Fibroblast of skin of left quadriceps (primary cell): ENCODE measurements at regions not wholly inside any gene's neighbourhood (a gene's known extent, or its start where the extent isn't known, plus 50 kb on each side); places are given as distances from the start of the nearest gene placed in this dataset.
A peak's percentile ranks its signal among the peaks of the same experiment; 100 is the strongest.

Experiments used
- DNase-seq, 2 experiments: peaks; one replicate each; pipeline ENCODE4 v3.0.0-alpha.2; 2013; ENCODE audit warnings: low read depth in 2 of 2

DNA sequence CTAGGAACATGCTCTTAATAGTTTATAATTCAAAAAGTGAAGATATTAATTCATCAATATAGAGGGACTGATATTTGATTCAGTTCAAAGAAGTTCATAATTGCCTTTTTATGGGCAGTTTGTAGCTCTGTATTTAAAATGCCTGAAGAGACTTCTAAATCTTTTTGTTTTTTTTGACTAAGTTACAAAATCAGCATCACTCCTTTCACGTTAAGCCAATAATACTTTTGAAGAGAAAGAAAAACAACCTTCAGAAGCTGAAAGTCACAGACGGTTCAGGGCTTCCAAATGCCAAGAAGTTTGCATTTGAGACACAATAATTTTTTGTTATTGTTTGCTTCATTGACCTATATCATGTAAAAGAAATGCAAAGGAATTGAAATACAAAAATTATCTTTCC, 394.6 kb upstream of the NR2F2 start:
- no peak for DNase-seq

DNA sequence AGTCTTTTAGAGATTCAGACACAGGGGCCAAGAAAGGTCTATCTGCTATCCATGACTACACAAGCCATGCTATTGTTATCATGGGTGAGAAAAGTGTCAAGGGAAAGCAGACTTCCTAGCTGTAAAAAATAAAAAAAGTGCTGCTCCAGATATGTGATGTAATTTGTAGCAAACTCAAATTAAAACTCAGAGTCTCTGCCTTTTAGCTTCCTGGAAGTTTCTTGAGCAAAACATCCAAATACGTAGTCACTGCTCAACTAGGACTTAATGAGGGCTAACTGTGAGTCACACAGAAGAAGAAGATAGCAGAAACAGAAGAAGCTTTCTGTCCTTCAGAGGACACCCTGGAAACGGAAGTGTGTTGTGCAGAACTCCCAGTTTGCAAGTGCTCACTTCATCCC, 393.4 kb upstream of the NR2F2 start:
- DNase-seq = no peak

DNA sequence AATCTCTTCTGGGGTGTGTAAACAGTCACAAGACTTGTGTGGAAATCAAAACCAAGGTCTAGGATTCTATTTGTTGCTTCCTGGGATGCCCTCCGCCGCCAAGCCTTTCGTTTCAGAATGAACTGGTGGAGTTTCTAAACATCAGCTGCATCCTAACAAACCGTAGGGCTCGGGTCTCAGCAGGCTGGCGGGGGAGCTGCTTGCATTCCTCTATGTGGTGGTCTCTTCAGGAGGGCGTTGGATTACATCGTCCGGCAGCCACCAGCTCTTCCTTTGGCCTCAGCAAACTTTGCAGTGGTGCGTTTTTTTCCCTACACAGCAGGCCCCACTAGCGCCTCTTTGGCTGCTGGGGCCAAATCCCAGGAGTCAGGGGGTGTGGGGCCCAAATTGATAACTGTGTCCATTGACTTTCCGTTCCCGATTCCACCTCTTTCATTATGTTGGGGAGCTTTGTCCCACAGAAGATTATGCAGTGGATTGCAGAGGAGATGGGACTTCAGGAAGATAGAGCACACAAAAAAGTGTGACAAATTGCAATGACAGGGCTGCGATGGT, 390.0 kb upstream of the NR2F2 start:
- no peak for DNase-seq

DNA sequence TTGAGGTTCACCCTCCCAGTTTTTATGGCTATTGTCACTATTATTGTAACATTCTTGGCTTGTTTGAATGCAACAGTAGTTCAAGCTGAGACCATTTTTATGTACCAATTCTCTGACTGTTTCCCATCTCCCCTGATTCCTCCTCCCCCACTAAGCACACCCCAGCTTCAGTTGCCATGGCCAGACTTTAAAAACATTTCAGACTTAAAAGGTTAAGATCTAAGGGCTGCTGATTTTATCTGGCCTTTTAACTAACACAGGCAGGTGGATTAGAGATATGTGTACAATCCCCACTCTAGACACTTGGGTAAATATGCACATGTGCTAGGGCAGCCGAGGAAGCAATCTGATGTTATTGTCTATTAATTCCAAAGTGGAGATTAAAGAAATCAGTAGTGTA, 386.3 kb upstream of the NR2F2 start:
- DNase-seq = no peak

DNA sequence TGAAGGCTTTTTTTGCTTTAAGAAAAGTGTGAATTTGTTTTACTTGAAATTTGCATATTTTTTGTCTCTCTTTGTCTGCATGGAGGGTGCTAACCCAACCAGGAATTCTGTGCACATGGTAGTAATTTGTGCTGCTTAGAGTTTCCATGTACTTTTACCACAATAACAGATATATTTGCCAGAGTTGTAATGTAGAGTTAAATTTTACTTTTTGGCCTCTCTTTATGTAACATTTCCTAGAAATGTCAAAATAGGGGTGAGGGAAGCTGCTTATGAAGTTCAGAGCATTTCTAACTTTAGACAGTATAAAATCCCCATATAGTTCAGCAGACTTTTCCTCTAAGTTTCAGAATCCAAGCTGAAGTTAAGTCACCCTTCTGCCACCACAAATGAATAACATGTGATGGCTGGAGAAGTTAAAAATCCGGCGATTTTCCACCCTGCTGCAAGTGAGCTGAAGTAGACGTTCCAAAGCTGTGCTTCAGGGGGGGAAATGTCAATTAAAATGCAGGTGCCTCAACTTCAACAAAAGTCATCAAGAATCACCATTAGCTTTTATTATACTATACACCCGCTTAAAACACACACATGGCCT, 385.7 kb upstream of the NR2F2 start:
- DNase-seq = no peak

DNA sequence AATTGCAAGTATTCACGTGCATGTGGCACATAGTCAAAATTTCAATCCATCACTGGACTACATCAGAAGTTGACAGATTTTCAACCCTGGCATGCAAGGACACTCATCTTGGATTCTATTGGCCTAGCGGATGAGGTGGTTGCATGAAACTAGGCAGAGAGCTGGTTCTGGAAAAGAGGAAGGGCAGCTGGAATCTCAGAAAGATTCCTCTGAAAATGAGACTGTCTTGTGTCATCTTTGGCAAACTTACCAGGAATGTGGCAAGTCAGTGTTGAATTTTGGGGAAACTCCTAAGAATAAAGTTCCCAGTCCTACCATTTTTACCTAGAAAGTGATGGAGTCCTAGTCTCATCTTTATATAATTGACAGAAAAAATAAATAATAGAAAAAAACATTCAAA, 384.3 kb upstream of the NR2F2 start:
- DNase-seq = no peak

DNA sequence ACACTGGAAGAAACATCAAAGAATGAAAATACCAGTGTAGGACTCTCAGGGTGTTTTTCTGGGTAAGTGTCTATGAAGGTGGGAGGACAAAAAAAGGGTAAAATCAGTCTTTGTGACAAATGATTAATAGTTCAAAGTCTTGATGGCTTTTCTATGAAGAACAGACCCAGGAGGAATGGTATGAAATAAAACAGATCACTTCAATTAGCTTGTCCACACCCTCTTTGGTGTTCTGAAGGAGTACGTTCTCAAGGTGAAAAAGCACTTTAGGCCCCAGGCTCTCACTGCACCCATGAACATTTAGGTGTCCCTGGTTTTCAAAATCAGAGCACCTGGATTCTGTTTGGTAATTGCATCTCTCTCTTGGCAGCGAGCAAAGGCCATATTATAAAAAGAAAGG, 383.6 kb upstream of the NR2F2 start:
- no peak for DNase-seq

DNA sequence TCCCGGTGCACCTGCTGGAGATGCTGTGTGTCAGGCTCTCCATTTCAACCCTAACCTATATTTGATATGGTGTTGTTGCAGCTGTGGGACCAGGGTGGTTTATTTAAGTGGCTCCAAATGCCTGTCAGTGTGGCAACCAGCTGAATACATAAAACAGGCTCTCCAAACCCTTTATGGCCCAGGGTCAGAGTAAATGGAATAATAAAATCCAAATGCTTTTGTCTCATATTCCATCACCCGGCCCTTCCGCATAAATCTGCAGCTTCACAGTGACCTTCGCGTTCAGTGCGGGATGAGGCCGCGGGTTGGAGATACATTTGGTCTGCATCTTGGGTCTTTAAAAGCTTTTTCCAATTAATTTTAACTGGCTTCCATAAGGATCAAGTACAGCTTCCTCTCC, 382.1 kb upstream of the NR2F2 start:
- no peak for DNase-seq

DNA sequence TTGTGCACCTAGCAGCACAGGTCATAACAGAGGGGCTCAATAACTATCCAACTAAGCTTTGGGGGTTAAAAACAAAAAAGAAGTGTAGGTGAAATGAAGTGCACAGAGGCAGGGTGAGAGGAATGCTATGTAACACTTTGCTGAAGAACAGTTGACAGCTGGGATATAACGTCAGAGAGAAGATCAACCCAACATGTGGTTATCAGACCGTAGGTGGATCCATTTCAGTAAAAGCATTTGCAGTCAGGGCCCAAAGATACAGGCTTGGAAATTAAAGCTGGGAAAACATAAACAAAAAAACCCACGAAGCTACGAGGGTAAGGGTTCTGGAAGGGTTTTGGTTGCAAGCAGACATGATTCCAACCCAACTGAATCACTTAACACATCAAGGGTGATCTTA, 377.5 kb upstream of the NR2F2 start:
- no peak for DNase-seq

DNA sequence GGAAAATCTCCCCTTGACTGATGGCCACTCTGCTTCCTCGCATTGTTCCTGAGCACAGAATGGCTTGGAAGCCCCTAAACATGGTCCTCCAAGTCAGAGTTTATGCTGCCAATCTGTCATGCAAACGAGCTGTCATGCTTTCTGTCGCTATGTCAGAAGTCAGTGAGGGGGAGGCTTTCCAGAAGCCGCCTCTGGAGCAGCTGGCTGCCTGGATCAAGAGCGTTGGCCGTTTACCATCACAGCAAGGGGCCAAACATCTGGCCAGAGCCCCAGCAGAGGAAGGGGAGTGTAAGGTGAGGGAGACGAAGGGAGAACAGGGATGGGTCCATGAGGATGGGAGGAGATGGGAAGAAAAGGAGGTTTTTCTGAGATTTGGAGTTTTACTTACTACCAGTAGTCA, 372.6 kb upstream of the NR2F2 start:
- DNase-seq = no peak

DNA sequence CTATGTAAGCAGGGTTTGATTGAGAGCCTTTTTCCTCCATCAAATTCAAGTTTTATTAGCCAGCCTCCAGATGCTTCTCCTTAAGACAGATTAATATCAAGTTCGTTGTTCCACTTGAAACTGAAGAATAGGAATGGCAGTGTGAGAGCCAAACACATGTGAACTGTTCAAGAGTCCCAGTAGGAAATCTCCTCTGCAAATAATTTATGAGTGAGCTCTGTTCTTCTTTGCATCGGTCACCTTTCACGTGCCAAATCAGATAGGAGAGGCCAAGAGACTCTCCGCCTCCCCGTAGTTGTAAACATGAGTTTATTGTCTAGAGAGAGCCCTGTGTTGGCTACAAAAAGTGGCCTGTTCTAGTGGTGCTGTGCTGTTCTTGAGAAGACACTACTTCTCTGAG, 372.1 kb upstream of the NR2F2 start:
- DNase-seq = no peak

DNA sequence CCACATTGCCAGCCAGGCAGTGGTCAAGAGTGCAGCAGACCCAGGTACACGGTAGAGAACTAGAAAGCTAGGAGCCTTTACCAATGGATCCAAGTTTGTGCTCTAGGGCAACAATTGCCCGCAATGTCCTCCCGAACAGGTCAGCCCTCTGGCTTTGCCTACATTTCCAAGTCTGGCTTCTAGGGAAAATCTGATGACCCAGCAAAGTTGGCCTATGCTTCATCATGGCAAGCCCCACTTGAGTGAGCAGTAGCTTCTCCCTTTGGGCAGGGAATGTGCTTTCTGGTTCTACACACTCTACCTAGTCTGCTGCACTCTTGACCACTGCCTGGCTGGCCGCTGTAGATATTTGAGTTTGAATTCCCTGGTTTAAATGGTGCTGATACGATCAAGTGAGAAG, 361.6 kb upstream of the NR2F2 start:
- DNase-seq = no peak

DNA sequence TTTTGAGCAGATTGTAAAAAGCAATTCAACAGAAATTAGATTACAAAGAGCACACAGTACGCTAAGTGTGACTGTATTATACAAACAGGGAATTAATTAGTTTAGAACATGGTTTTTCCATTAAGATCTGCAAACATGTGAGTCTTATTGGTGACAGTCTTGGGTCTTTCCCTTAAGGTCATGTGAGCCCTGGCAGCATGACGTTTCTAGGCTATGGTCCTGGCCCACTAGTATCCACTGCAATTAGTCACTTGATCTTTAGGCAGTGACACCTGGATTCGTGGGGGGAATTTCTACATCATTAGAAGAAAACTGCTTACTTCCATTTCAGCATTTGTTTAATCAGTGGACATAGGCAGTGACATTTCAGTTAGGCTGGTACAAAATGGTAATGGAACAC, 360.2 kb upstream of the NR2F2 start:
- no peak for DNase-seq

DNA sequence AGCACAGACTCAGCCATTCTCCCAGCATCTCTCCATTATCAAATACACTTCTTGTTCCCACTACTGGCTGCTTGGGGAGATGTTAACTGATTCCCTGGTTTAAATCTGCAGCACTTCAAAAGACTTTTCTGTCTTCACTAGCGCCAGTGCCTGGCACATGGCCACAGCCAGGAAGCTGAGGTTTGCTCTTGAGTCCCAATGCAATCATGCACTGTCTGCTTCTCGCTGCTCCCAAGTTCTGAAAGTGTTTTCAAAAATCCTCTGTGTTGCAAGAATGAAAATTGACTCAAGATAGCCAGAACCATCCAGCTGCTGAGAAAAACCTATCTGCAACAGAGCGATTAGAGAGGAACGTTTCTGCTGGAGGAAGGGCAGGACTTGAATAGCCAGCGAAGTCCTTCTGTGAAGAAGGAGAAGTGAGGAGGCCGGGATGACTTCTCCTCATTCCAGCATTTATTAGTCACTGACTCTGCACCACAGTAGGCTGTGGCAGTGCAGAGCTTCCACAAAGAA, 358.4 kb upstream of the NR2F2 start:
- DNase-seq = peak; percentile 76 to 77

DNA sequence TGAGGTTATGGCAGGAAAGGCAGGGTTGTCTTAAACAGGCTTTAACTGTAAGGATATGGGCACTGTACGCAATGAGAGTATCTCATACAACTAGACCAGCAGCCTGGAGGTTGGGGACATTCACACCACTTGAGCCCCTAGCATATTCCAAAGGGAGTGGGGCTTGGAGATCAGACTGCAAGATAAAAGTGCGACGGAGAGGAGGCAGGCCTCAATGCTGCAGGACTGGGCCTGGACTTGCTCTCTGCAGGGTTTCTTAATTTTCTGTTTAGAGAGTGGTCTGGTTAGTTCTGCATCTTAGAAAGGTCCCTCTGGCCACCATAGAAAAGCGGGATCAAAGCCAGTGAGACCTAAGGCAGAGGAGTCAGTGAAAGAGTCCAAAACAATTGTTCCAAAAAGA, 357.7 kb upstream of the NR2F2 start:
- DNase-seq = no peak

DNA sequence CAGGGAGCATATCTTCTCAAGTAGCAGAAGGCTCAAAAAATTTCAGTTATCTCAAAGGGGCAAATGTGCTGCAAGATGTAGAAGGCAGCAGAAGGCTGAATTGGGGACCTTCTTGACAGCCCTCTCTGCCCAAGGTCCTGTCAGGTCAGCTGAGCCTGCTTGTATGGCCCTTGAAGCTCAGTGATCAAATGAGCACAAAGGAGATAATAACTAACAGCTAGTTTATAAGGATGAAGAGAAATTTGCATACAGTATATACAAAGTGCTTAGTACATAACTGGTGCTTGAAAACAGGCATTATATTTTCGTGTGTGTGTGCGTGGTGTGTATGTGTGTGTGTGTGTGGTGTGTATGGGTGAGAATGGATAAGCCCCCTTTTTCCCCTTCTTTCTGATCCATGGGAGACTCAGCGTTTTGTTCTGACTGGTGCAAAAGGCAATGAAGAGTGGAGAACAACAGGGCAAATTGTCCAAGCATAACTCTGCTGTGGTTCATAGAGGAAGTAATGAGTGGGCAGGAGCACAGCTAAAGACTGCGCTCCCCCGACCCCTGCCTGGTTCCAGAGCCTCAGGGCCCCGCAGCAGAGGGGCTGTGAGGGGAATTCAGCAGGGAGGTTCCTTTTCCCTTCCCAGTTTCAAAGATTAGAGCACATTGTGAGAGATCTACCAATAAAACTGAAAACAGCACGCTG, 356.8 kb upstream of the NR2F2 start:
- DNase-seq = no peak

DNA sequence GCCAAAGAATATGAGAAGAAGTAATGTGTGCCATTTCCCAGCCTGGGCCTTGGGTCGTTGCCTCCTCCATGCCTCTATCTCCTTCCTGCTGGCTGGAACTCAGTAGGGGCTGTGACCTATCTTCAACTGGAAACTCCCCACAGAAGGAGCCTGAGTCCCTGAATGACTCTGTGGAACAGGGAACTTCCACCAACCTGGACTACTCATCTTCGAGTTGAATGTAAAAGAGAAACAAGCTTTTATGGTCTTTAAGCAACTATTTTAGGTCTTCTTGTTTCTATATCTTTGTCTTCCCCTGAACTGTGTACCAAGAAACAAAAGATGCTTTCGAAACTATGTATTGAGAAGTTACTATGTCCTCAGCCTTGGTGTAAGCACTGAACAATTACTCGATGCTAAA, 355.3 kb upstream of the NR2F2 start:
- no peak for DNase-seq

DNA sequence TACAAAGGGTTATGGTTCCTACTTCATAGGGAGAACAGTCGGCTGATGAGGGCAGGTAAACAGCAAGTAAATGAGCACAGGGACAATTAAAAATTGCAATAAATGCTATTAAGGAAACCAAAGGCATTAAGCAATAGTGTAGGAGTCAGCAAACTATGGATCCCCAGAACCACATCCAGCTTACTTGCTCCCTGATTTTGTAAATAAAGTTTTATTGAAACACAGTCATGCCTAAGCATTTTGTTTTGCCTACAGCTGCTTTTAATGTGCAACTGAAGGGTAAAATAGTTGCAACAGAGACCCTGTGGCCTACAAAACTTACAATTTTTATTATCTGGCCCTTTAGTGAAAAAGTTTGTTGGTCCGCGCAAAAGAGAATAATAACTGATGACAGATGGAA, 351.2 kb upstream of the NR2F2 start:
- DNase-seq = no peak

DNA sequence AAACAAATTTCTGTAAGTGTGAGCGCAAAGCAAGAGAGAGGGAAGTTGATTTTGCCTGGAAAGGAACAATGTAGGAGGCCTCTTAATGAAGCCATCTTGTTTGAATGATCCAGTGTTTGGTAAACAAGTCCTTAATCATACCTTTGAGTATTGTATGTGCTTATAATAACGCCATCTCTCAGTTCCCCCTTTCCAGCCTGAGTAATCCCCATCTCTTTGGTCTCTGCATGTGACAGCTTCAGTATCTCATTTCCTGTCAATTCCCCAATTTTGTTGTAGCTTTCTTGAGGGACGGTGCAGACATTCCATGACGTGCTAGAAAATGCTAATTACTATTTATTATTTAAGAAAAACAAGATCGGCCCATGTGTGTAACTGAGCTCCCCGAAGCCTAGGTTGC, 349.3 kb upstream of the NR2F2 start:
- no peak for DNase-seq

DNA sequence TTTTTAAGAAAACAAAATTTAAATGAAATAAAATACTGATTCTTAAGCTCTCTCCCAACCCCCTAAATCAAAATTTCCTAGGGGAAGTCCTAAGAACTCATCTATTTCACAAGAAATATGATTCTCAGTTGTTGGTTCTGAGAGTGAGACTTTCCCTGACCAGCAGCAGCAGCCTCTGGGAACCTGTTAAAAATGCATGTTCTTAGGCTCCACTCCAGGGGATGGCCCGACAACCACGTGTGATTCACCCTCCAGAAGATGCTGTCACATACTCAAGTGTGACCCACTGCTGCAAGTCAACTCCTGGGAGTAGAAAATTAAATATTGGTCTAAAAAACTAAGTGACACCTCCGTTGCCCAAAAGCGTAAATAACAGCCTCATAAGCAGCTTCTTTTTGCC, 343.2 kb upstream of the NR2F2 start:
- DNase-seq = no peak

DNA sequence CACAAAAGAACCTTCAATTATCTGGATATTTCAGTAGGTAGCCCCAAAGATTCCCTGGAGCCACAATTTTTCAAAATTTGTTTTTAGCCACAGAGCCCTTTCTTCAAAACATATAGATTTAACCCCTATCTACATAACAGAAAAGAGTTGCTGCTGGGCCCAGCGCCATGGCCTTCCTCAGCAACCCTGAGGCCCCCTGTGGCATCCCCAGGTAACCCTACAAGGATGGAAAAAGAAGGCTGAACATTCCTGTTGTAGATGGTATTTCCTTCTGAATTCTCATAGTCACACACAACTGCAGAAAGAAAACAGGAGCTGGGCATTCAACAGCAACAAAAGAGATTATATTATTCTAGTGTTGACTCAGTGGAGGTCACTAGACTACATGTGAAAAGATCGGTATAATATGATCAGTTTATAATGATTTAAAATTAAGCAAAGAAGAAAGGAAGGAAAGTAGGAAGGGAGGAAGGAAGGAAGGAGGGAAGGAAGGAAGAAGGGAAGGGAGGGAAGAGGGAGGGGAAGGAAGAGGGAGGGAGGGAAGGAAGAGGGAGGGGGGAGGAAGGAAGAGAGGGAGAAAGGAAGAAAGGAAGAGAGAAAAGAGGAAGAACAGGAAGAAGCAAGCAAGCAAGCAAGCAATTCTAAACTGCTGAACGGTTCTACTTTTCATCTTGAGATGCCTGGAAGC, 342.5 kb upstream of the NR2F2 start:
- no peak for DNase-seq

DNA sequence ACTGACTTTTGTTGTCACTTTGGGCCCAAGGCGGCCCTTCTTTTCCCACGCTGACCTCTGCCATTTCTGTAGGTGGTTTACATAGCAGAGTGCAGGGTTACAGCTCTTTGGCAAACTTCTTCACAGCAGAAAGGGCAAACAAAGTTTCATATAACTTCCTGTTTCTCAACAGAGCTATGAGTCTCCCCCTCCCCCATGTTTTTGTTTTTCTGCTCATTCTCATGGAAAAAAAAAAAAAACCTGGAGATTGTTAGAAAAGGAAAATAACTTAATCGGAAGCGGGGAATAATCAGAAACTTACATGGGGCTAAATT, 342.0 kb upstream of the NR2F2 start:
- no peak for DNase-seq

DNA sequence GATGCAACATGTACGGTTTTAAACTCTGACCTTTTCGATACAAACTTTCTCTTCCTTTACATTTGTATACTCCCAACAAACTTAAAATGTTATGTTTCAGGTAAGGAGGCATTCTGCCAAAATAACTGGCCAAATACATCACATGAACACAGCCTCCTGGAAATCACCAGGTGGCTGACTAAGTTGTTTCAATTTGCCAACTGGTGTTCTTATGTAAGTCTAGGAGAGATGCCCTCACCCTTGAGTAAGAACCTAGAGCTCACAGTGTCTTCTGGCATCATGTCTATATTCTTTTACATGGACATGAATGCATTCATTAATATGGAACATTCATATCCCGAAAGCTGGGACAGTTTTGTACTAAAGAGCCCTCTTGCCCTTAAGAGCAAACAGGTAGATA, 341.1 kb upstream of the NR2F2 start:
- DNase-seq = no peak
